ENCODE measurements at regions not wholly inside any gene's neighbourhood (a gene's known extent, or its start where the extent isn't known, plus 50 kb on each side); places are given as distances from the start of the nearest gene placed in this dataset.

DNA sequence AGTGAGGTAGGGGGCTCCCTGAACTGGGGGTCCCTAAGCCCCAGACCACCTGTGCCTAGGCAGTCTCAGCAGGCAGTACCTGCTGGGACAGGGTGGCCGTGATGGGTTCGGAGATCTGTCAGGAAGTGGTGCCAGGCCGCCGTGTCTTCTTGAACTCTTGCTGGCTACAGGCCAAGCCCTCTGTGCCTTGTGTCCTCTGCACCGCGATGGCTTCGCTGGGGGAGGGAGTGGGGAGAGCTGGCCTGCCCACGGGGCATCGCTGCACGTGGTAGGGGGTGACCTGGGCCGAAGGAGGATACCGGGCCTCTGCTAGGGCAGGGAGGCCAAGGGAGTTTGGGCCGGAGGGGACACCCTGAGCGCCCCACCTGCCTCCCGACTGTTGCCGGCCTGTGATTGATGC lies 96.7 kb upstream of the NKX1-1 start:
- H3K9me3 ChIP-seq (ENCODE audit: low read depth), result no peaks in the 10 kb centered on the region
- H3K4me1 ChIP-seq (ENCODE audit: low read depth), result no peaks in the 10 kb centered on the region
- H3K36me3 ChIP-seq, result no peaks in the 10 kb centered on the region
- no peak for DNase-seq (ENCODE audit: low read depth in 1 of 2, low spot score in 1 of 2)
- TF ChIP-seq, protein P1, sequence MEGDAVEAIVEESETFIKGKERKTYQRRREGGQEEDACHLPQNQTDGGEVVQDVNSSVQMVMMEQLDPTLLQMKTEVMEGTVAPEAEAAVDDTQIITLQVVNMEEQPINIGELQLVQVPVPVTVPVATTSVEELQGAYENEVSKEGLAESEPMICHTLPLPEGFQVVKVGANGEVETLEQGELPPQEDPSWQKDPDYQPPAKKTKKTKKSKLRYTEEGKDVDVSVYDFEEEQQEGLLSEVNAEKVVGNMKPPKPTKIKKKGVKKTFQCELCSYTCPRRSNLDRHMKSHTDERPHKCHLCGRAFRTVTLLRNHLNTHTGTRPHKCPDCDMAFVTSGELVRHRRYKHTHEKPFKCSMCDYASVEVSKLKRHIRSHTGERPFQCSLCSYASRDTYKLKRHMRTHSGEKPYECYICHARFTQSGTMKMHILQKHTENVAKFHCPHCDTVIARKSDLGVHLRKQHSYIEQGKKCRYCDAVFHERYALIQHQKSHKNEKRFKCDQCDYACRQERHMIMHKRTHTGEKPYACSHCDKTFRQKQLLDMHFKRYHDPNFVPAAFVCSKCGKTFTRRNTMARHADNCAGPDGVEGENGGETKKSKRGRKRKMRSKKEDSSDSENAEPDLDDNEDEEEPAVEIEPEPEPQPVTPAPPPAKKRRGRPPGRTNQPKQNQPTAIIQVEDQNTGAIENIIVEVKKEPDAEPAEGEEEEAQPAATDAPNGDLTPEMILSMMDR (IDR thresholded peaks at IDR 0.05; ENCODE audit: low read depth, low read length), result no peak
- H3K4me3 ChIP-seq, result no peak overlapping the region
- no peak overlapping the region for H3K27ac ChIP-seq
- H3K27me3 ChIP-seq, result peaks cover 7% of the 10 kb centered on the region

DNA sequence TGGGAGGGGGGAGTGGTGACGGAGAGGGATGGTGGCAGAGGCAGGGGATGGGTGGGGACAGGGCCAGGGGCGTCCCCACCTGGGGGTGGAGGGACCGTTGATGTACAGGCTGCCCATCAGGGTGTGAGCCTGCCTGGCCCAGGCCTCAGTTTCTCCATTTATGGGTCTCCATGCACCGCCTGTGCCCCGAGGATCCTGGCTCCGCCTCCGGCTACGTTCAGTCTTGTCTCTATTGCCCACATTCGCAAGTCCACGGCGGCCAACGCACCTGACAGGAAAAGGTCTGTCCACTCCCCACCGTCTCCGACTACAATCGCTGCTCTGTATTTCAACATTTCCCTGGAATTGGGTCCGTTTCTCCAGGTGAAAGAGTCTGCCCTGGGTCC lies 96.3 kb upstream of the NKX1-1 start:
- Histone ChIP-seq H3K4me1 (ENCODE audit: low read depth) (no peaks in the 10 kb centered on the region), H3K27me3 (peaks cover 7% of the 10 kb centered on the region), H3K36me3 (no peaks in the 10 kb centered on the region), H3K4me3 (no peak overlapping the region), H3K27ac (no peak overlapping the region), H3K9me3 (ENCODE audit: low read depth) (no peaks in the 10 kb centered on the region)
- DNase-seq (ENCODE audit: low read depth in 1 of 2, low spot score in 1 of 2), result no peak
- TF ChIP-seq, protein P1 (IDR thresholded peaks at IDR 0.05; ENCODE audit: low read depth, low read length), result no peak

- TF ChIP-seq, protein P1 (IDR thresholded peaks at IDR 0.05; ENCODE audit: low read depth, low read length), result no peak
- Histone ChIP-seq H3K27me3 (peaks cover 5% of the 10 kb centered on the region), H3K4me1 (ENCODE audit: low read depth) (no peaks in the 10 kb centered on the region), H3K9me3 (ENCODE audit: low read depth) (no peaks in the 10 kb centered on the region), H3K4me3 (no peak overlapping the region), H3K36me3 (no peaks in the 10 kb centered on the region), H3K27ac (no peak overlapping the region)
- no peak for DNase-seq (ENCODE audit: low read depth in 1 of 2, low spot score in 1 of 2)
These were observed 95.7 kb upstream of the NKX1-1 start for GRCh38 chr4:1501754-1502500.

GRCh38 chr4:1500966-1501753 lies 94.9 kb upstream of the NKX1-1 start:
- Histone ChIP-seq H3K4me1 (ENCODE audit: low read depth) (no peaks in the 10 kb centered on the region), H3K27ac (no peak overlapping the region), H3K27me3 (peaks cover 4% of the 10 kb centered on the region), H3K9me3 (ENCODE audit: low read depth) (no peaks in the 10 kb centered on the region), H3K4me3 (no peak overlapping the region), H3K36me3 (no peaks in the 10 kb centered on the region)
- DNase-seq (ENCODE audit: low read depth in 1 of 2, low spot score in 1 of 2), result no peak
- TF ChIP-seq, protein P1 (IDR thresholded peaks at IDR 0.05; ENCODE audit: low read depth, low read length), result no peak

DNA sequence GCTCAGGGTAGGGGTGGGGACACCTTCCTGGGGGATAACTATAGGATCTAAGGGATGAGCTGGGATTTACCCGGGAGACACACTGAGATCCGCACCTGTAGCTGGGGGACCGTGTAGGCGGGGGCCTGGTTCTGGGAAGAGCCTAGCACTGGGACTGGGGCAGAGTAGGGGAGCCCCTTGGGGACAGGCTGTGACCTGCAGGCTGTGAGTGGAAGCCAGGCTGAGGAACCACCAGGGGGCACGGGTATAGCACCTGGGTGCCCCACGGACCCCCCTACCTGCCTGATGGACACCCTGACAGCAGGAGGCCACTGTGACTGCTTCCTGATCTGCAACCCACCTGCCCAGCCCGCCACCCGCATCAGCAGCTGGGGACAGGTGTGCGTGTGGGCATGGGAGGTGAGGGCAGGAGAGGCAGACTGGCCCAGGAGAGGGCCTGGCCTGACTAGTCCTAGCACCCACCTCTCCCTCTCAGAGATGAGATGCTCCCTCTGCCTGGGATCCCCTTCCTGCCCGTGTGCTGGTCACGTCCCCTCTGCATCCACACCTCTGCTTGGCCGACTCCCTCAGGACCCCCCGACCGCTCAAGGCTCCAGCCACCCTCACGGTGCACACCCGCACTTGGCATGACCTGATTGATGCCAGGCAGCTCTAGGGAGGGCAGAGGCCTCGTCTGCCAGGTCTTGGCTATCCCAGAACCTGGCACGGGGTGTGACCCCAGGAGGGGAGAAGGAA lies 94.2 kb upstream of the NKX1-1 start:
- TF ChIP-seq, protein P1 (IDR thresholded peaks at IDR 0.05; ENCODE audit: low read depth, low read length), result no peak
- H3K27ac ChIP-seq, result no peak overlapping the region
- H3K27me3 ChIP-seq, result no peaks in the 10 kb centered on the region
- H3K36me3 ChIP-seq, result no peaks in the 10 kb centered on the region
- H3K4me1 ChIP-seq (ENCODE audit: low read depth), result no peaks in the 10 kb centered on the region
- no peak for DNase-seq (ENCODE audit: low read depth in 1 of 2, low spot score in 1 of 2)
- no peak overlapping the region for H3K4me3 ChIP-seq
- H3K9me3 ChIP-seq (ENCODE audit: low read depth), result no peaks in the 10 kb centered on the region

All from cardiac muscle cell (in vitro differentiated cells and primary cell).